MM.1S (cell line): ENCODE measurements at regions not wholly inside any gene's neighbourhood (a gene's known extent, or its start where the extent isn't known, plus 50 kb on each side); places are given as distances from the start of the nearest gene placed in this dataset.

Source experiments
- DNase-seq: peaks from one replicate; pipeline ENCODE4 v3.0.0-alpha.2; 2015
- H2AFZ ChIP-seq: fragments of 300-600 bp; sonication (generic); 2 replicates; pipeline ENCODE4 v1.6.0; 2016; ENCODE audit warnings: antibody characterized with exemption, low read length
- H3F3A ChIP-seq: fragments of 300-600 bp; sonication (generic); 2 replicates; pipeline ENCODE4 v1.6.1; 2016; ENCODE audit warnings: mild to moderate bottlenecking, antibody characterized with exemption, low read length, moderate library complexity, mixed read lengths; ENCODE audit not compliant: insufficient read depth
- H3K27ac ChIP-seq: fragments of 300-600 bp; sonication (generic); 2 replicates; pipeline ENCODE4 v1.5.1; 2016; ENCODE audit warnings: mild to moderate bottlenecking, low read length
- H3K27me3 ChIP-seq: fragments of 300-600 bp; sonication (generic); replicated peaks from 2 replicates; pipeline ENCODE4 v1.6.0; 2016; ENCODE audit warnings: low read length; ENCODE audit not compliant: insufficient read depth
- H3K36me3 ChIP-seq: fragments of 300-600 bp; sonication (generic); replicated peaks from 2 replicates; pipeline ENCODE4 v1.6.1; 2016; ENCODE audit warnings: mild to moderate bottlenecking, low read length, mixed read lengths; ENCODE audit not compliant: insufficient read depth
- H3K4me1 ChIP-seq: fragments of 300-600 bp; sonication (generic); 2 replicates; pipeline ENCODE4 v1.6.1; 2016; ENCODE audit warnings: low read length, mixed read lengths
- H3K4me2 ChIP-seq: fragments of 300-600 bp; sonication (generic); 2 replicates; pipeline ENCODE4 v1.6.0; 2016; ENCODE audit warnings: low read depth, low read length
- H3K4me3 ChIP-seq: fragments of 300-600 bp; sonication (generic); 2 replicates; pipeline ENCODE4 v1.5.1; 2016; ENCODE audit warnings: low read length, mixed read lengths
- H3K79me2 ChIP-seq: fragments of 300-600 bp; sonication (generic); 2 replicates; pipeline ENCODE4 v1.6.1; 2016; ENCODE audit warnings: mixed run types, low read length, mixed read lengths
- H3K9ac ChIP-seq: fragments of 300-600 bp; sonication (generic); 2 replicates; pipeline ENCODE4 v1.6.1; 2016; ENCODE audit warnings: low read length, mixed read lengths
- H3K9me2 ChIP-seq: fragments of 300-600 bp; sonication (generic); replicated peaks from 2 replicates; pipeline ENCODE4 v1.6.1; 2016; ENCODE audit warnings: mild to moderate bottlenecking, low read length, mixed read lengths; ENCODE audit not compliant: insufficient read depth
- H3K9me3 ChIP-seq: fragments of 300-600 bp; sonication (generic); replicated peaks from 2 replicates; pipeline ENCODE4 v1.6.1; 2016; ENCODE audit warnings: mild to moderate bottlenecking, low read length, mixed read lengths; ENCODE audit not compliant: insufficient read depth
- H4K20me1 ChIP-seq: fragments of 300-600 bp; sonication (generic); 2 replicates; pipeline ENCODE4 v1.6.1; 2016; ENCODE audit warnings: mild to moderate bottlenecking, low read length, moderate library complexity, mixed read lengths; ENCODE audit not compliant: insufficient read depth
- EZH2 ChIP-seq: fragments of 300-600 bp; sonication (generic); optimal IDR thresholded peaks from 2 replicates; pipeline ENCODE3; 2017; ENCODE audit warnings: low read depth, mild to moderate bottlenecking, antibody characterized with exemption, low read length, mixed read lengths
- EZH2phosphoT487 ChIP-seq: fragments of 300-600 bp; sonication (generic); IDR thresholded peaks from 2 replicates; pipeline ENCODE4 v1.6.1; 2018; ENCODE audit warnings: antibody characterized with exemption, low read length
- TF ChIP-seq, protein P1 (sequence below): fragments of 300-600 bp; sonication (generic); IDR thresholded peaks from 2 replicates; pipeline ENCODE4 v1.5.1; 2016; ENCODE audit warnings: antibody characterized with exemption, low read length, mixed read lengths

DNA sequence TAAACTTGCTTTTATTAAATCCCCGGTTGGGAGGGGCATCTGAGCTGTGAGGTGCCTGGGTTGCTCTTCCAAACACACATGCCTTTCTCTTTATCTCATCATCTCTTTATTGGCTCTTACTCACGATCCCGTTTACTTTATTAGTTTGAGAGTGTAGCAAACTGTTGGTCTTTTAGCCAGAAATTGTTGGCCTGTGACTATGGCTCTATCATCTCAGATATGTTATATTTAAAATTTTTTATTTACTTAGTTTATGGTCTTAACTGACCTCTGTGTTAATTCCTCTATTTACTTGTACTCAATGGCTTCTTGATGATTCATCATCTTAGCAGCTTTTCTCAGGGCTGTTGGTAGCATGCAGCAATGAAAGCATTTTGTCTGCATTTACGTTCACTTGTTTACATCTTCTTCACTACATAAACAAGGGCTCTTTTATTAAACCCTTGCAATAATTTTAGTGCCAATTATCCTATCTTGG lies 408.4 kb downstream of the HRH4 start:
- TF ChIP-seq EZH2 (no peak), EZH2phosphoT487 (no peak)
- TF ChIP-seq, protein P1, sequence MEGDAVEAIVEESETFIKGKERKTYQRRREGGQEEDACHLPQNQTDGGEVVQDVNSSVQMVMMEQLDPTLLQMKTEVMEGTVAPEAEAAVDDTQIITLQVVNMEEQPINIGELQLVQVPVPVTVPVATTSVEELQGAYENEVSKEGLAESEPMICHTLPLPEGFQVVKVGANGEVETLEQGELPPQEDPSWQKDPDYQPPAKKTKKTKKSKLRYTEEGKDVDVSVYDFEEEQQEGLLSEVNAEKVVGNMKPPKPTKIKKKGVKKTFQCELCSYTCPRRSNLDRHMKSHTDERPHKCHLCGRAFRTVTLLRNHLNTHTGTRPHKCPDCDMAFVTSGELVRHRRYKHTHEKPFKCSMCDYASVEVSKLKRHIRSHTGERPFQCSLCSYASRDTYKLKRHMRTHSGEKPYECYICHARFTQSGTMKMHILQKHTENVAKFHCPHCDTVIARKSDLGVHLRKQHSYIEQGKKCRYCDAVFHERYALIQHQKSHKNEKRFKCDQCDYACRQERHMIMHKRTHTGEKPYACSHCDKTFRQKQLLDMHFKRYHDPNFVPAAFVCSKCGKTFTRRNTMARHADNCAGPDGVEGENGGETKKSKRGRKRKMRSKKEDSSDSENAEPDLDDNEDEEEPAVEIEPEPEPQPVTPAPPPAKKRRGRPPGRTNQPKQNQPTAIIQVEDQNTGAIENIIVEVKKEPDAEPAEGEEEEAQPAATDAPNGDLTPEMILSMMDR = no peak
- H4K20me1 ChIP-seq = no peaks in the 10 kb centered on the region
- no peak for DNase-seq
- no peak overlapping the region for H2AFZ ChIP-seq
- no peaks in the 10 kb centered on the region for H3K9me3 ChIP-seq
- no peaks in the 10 kb centered on the region for H3K27me3 ChIP-seq
- H3K4me3 ChIP-seq = no peak overlapping the region
- H3F3A ChIP-seq = no peaks in the 10 kb centered on the region
- H3K9me2 ChIP-seq = no peaks in the 10 kb centered on the region
- H3K36me3 ChIP-seq = no peaks in the 10 kb centered on the region
- no peak overlapping the region for H3K27ac ChIP-seq
- no peak overlapping the region for H3K4me2 ChIP-seq
- H3K4me1 ChIP-seq = no peaks in the 10 kb centered on the region
- no peak overlapping the region for H3K9ac ChIP-seq
- no peaks in the 10 kb centered on the region for H3K79me2 ChIP-seq

GRCh38 chr18:24869285-24869684 lies 408.8 kb downstream of the HRH4 start:
- H3K79me2 ChIP-seq = no peaks in the 10 kb centered on the region
- no peak for DNase-seq
- H3F3A ChIP-seq = no peaks in the 10 kb centered on the region
- H2AFZ ChIP-seq = no peak overlapping the region
- H3K9me2 ChIP-seq = no peaks in the 10 kb centered on the region
- no peak overlapping the region for H3K9ac ChIP-seq
- no peak overlapping the region for H3K4me3 ChIP-seq
- H3K9me3 ChIP-seq = no peaks in the 10 kb centered on the region
- H3K4me2 ChIP-seq = no peak overlapping the region
- H3K27ac ChIP-seq = no peak overlapping the region
- H3K4me1 ChIP-seq = no peaks in the 10 kb centered on the region
- no peaks in the 10 kb centered on the region for H3K36me3 ChIP-seq
- H4K20me1 ChIP-seq = no peaks in the 10 kb centered on the region
- no peaks in the 10 kb centered on the region for H3K27me3 ChIP-seq
- TF ChIP-seq EZH2phosphoT487 = no peak
- TF ChIP-seq EZH2 = no peak
- TF ChIP-seq, protein P1 = no peak

GRCh38 chr18:24875286-24875685 lies 414.8 kb downstream of the HRH4 start:
- no peak for DNase-seq
- no peaks in the 10 kb centered on the region for H3K79me2 ChIP-seq
- no peaks in the 10 kb centered on the region for H3K9me3 ChIP-seq
- no peak overlapping the region for H3K27ac ChIP-seq
- H3K9me2 ChIP-seq = no peaks in the 10 kb centered on the region
- TF ChIP-seq EZH2phosphoT487 (no peak), EZH2 (no peak)
- TF ChIP-seq, protein P1 = no peak
- no peaks in the 10 kb centered on the region for H3F3A ChIP-seq
- H3K27me3 ChIP-seq = no peaks in the 10 kb centered on the region
- no peaks in the 10 kb centered on the region for H3K36me3 ChIP-seq
- H3K4me1 ChIP-seq = no peaks in the 10 kb centered on the region
- H3K9ac ChIP-seq = no peak overlapping the region
- H3K4me2 ChIP-seq = no peak overlapping the region
- no peak overlapping the region for H2AFZ ChIP-seq
- H3K4me3 ChIP-seq = no peak overlapping the region
- no peaks in the 10 kb centered on the region for H4K20me1 ChIP-seq
